ENCODE measurements at regions not wholly inside any gene's neighbourhood (a gene's known extent, or its start where the extent isn't known, plus 50 kb on each side); places are given as distances from the start of the nearest gene placed in this dataset.

- DNase-seq (ENCODE audit: low spot score): no peak
Measured at GRCh38 chr2:105570757-105571156, 171.9 kb upstream of the FHL2 start.

GRCh38 chr2:105570326-105570725 lies 171.5 kb upstream of the FHL2 start:
- DNase-seq (ENCODE audit: low spot score): no peak

- DNase-seq (ENCODE audit: low spot score): no peak
Measured at GRCh38 chr2:105569606-105570005, 170.8 kb upstream of the FHL2 start.

DNA sequence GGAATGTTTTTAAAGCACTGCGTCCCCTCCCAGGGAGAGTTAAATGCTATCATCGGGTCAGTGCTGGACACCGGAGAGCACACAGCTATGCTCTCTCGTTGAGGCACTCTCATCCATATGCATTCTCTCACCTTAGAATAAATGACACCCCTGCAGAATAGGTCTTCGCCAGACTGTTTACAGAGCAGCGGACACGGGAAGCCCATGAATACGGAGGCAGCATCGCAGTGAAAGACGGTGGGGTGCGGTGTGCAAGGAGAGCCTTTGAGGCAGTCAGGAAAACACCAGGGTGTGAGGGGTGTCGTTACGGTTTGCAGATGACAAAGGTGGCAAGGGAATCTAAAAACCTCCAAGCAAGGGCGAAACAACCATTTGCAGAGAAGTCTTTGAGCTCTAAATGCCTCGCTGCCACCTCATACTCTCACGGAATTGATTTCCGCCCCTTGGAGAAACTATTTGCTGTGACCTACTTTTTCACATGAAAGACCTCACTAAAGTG lies 169.2 kb upstream of the FHL2 start:
- peak; percentile 2 for DNase-seq (ENCODE audit: low spot score)

DNA sequence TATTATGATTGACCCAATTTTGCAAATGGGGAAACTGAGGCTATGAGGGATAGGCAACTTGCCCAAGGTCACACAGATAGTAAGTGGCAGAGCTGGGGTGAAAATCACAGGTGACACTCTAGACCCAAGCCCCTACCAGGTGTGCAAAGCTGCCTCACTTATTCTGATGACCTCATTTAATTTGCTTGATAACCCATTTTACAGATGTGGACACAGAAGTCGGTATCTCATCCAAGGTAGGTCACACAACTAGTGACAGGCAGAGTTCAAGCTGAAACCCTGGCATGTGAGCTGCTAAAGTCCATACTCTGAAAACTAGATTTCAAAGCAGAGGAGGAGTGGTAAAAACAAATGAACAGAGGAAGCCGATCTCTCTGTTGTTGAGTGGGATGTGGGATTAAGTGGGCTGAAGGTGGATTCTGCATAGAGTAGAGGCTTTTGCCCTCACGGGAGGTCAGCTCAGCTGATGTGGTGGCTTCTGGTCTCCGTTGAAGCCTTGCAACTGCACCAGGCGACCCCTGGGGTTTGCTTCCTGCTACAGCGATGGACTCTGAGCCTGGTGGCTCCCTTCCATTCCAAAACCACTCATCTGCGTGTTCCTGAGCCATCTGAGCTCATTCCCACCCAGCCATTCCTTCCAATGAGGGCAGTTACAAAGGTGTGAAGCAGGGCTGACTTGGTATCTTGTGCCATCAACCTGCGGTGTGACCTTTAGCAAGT lies 164.3 kb upstream of the FHL2 start:
- no peak for DNase-seq (ENCODE audit: low spot score)

GRCh38 chr2:105561401-105561800 lies 162.6 kb upstream of the FHL2 start:
- DNase-seq (ENCODE audit: low spot score): no peak

DNA sequence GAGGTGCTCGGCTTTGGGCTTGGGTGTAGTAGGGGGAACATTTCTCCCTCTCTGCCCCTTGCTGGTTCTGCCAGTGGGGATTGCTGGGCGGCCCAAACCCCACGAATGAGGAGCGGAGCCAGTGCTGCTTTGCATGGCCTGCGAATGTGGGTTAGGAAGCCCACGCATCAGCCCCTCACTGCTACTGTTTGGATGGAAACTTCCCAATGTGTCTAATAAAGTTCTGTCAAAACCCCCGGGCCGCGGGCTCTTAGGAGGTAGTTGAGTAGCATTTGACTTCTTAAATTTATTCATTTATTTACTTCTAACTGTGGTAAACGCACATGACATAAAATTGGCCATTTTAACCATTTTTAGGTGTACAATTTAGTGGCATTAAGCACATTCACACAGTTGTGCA lies 161.3 kb upstream of the FHL2 start:
- no peak for DNase-seq (ENCODE audit: low spot score)

- DNase-seq (ENCODE audit: low spot score): no peak
Measured at GRCh38 chr2:105557021-105557920, 158.4 kb upstream of the FHL2 start.

GRCh38 chr2:105556366-105556765 lies 157.5 kb upstream of the FHL2 start:
- no peak for DNase-seq (ENCODE audit: low spot score)

DNA sequence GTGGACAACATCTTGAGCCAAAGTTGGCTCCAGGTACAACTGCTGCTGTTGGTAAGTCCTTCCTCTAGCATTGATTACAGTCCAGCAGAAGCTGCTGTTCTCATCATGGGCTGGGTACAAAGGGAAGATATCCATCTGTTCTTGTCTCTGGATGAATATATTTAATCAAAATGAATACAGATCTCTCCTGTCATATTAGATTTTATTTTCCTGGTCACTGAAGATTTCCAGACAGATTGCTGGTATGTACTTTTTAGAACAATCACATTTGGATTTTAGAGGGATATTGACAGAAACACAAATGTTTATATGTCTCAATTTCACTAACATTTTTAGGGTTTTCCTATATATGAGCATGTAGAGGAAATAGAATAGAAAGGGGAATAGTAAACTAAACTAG lies 155.4 kb upstream of the FHL2 start:
- no peak for DNase-seq (ENCODE audit: low spot score)

DNA sequence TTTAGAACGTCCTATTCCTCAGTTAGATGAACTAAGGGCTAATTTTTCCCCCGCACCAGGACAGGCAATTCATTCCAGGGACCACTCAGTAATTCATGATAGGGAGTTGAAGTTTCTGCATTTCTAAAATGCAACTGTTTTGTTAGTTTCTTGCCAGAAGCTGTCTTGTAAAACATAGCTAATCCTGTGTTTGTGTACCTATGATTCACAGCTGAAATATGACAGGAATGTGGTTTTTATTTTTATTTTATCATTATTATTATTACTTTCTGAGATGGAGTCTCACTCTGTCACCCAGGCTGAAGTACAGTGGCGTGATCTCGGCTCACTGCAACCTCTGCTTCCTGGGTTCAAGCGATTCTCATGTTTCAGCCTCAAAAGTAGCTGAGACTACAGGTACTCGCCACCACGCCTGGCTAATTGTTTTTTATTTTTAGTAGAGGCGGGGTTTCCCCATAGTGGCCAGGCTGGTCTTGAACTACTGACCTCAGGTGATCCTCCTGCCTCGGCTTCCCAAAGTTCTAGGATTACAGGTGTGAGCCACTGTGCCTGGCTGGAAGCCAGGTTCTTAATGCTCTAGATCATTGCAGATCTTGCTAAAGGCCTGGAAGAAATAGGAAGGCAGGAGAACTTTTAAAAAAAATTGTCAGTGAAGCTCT lies 154.8 kb upstream of the FHL2 start:
- no peak for DNase-seq (ENCODE audit: low spot score)

DNA sequence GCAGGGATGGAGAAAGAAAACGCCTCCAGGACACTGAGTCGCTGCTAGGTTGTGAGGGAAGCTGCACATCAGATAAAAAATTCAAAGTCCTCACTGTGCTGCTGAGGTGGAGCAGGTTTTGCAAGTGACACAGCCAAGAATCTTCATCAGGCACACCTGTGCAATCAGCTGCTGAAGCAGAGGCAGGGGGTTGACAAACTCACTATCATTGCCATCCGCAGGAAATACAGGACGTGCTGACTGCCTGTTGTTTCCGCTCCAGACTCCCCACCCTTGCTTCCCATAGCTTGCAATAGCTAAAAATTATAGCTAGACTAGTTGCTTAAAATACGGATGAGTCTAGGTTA lies 147.8 kb upstream of the FHL2 start:
- peak; percentile 13 for DNase-seq (ENCODE audit: low spot score)

- DNase-seq (ENCODE audit: low spot score): peak; percentile 65
Measured at GRCh38 chr2:105545730-105546627, 147.1 kb upstream of the FHL2 start.

- DNase-seq (ENCODE audit: low spot score): no peak
Measured at GRCh38 chr2:105544591-105545377, 145.9 kb upstream of the FHL2 start.

DNA sequence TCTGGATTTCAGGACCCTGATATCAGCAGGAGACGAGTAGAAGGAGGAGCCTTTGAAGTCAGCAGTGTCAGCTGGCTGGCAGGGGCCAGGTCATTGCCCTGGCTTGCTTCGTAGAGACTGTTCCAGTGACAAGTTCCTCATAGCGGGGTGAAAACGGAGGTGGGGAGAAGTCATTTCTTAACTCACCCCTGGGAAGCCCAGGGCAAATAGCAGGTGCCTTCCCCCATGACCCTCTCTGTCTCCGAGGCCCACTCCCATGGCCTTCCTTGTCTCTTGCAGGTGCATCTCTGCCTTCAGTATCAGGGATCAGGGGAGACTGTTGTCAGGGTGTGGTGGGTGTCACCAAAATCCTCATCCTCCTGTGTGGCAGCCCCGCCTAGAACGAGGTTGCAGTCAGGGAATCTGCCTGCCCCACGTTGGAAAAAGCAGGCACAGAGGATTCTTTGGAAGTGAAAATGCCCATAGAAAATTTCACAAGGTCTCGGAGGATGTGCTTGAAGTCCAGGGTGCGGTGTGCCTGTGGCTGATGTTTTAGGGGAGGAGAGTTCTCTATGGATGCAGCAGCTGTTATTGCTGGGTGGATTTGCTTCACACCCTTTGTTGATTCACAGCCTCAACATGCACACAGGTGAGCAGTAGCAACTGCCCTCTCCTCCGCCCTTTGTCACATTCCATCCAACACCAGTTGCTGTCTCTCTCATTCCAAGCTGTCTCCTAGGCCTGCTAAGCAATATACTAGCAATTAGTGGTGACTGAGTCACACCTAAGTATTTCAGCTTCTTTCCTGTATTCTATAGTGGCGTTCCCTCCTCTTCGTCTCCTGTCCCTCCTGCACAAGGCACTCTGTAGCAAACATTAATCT lies 142.6 kb upstream of the FHL2 start:
- DNase-seq (ENCODE audit: low spot score): no peak

DNA sequence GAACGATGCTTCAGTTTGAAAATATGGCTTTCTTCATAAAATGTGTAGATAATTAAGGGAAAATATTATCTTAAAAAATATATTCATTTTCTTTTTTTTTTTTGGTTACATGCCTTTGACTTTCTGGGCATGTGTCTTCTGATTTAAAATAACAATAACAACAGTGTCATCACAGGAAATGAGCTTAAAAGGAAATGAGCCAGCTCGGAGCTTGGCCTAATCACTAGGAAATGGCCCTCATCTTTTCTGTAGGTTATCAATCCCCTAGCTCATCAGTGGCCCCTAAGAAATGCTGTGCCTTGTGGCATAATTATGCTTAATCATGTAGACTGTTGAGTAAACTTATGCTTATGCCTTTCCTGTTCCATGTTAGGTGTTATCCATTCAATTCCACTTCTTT lies 141.8 kb upstream of the FHL2 start:
- DNase-seq (ENCODE audit: low spot score): no peak

DNA sequence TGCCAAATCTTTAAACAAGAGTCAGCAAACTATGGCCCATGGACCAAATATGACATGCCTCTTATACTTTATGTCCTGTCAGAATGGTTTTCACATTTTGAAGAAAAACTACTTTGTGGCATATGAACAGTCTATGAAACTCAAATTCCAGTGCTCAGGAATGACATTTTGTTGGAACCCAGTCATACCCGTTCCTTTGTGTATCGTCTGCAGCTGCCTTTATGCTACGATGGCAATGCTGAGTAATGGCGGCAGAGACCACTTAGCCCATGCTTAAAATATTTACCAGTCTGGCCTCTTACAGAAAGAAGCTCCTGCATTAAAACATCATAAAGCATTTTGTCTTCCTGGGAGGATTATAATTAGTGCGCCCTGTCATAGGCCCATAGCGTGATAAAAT lies 140.5 kb upstream of the FHL2 start:
- no peak for DNase-seq (ENCODE audit: low spot score)

DNA sequence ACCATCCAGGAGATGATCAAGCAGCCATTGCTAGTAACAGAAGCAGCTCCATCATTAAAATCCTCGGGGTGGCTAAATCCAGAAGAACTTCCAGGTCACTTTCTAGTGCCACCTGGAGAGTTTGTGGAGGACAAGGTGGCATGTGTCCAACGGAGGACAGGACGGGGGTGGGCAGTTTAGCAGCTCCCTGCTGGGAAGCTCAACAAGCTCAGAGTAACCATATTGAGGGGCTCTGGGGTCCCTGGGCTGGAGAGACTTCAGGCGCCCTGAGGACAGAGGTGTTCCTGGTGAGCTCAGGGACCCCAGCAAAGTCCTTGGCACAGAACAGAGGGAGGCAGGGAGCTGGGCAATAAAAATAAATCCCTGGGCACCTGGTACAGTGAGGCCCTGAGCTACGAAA lies 140.0 kb upstream of the FHL2 start:
- no peak for DNase-seq (ENCODE audit: low spot score)

- no peak for DNase-seq (ENCODE audit: low spot score)
Measured at GRCh38 chr2:105537920-105538319, 139.1 kb upstream of the FHL2 start.

GRCh38 chr2:105537466-105537865 lies 138.6 kb upstream of the FHL2 start:
- DNase-seq (ENCODE audit: low spot score): no peak

Data from CD4-positive, alpha-beta T cell treated with Interleukin-15 for 4 hours (primary cell).